ENCODE measurements at regions not wholly inside any gene's neighbourhood (a gene's known extent, or its start where the extent isn't known, plus 50 kb on each side); places are given as distances from the start of the nearest gene placed in this dataset.
"Not testable (repeated sequence)": the region's sequence is repeated elsewhere in the genome, so short reads cannot be mapped to it uniquely, and the experiment has no call there.

- Histone ChIP-seq H3K4me1 (ENCODE audit: control insufficient read depth, insufficient read depth, low read length, unreplicated experiment) (no peaks in the 10 kb centered on the region), H2AFZ (ENCODE audit: low read length, unreplicated experiment) (no peak overlapping the region), H3K4me3 (ENCODE audit: low read depth, low read length) (no peak overlapping the region), H3K36me3 (ENCODE audit: insufficient read depth, low read length) (no peaks in the 10 kb centered on the region), H3K27ac (ENCODE audit: low read depth, low read length) (no peak overlapping the region), H3K79me2 (ENCODE audit: control insufficient read depth, insufficient read depth, low read length, unreplicated experiment) (no peaks in the 10 kb centered on the region), H3K27me3 (ENCODE audit: insufficient read depth, low read length) (no peaks in the 10 kb centered on the region)
Observed at GRCh38 chr13:58698531-58698930, 1067.0 kb downstream of the PCDH17 start.

- H3K4me3 ChIP-seq (ENCODE audit: low read depth, low read length) = no peak overlapping the region
- H3K79me2 ChIP-seq (ENCODE audit: control insufficient read depth, insufficient read depth, low read length, unreplicated experiment) = no peaks in the 10 kb centered on the region
- no peaks in the 10 kb centered on the region for H3K36me3 ChIP-seq (ENCODE audit: insufficient read depth, low read length)
- no peaks in the 10 kb centered on the region for H3K4me1 ChIP-seq (ENCODE audit: control insufficient read depth, insufficient read depth, low read length, unreplicated experiment)
- no peaks in the 10 kb centered on the region for H3K27me3 ChIP-seq (ENCODE audit: insufficient read depth, low read length)
- no peak overlapping the region for H2AFZ ChIP-seq (ENCODE audit: low read length, unreplicated experiment)
- H3K27ac ChIP-seq (ENCODE audit: low read depth, low read length) = no peak overlapping the region
Observed at GRCh38 chr13:58704953-58705352, 1073.4 kb downstream of the PCDH17 start.

GRCh38 chr13:58706421-58706820 is 1074.9 kb downstream of the PCDH17 start:
- no peaks in the 10 kb centered on the region for H3K4me1 ChIP-seq (ENCODE audit: control insufficient read depth, insufficient read depth, low read length, unreplicated experiment)
- H3K27ac ChIP-seq (ENCODE audit: low read depth, low read length) = no peak overlapping the region
- H3K36me3 ChIP-seq (ENCODE audit: insufficient read depth, low read length) = no peaks in the 10 kb centered on the region
- H3K79me2 ChIP-seq (ENCODE audit: control insufficient read depth, insufficient read depth, low read length, unreplicated experiment) = no peaks in the 10 kb centered on the region
- H3K27me3 ChIP-seq (ENCODE audit: insufficient read depth, low read length) = no peaks in the 10 kb centered on the region
- H3K4me3 ChIP-seq (ENCODE audit: low read depth, low read length) = no peak overlapping the region
- H2AFZ ChIP-seq (ENCODE audit: low read length, unreplicated experiment) = no peak overlapping the region

- Histone ChIP-seq H3K27ac (ENCODE audit: low read depth, low read length) (no peak overlapping the region), H3K36me3 (ENCODE audit: insufficient read depth, low read length) (no peaks in the 10 kb centered on the region), H2AFZ (ENCODE audit: low read length, unreplicated experiment) (no peak overlapping the region)
Observed at GRCh38 chr13:58712191-58712590, 1080.6 kb downstream of the PCDH17 start.

DNA sequence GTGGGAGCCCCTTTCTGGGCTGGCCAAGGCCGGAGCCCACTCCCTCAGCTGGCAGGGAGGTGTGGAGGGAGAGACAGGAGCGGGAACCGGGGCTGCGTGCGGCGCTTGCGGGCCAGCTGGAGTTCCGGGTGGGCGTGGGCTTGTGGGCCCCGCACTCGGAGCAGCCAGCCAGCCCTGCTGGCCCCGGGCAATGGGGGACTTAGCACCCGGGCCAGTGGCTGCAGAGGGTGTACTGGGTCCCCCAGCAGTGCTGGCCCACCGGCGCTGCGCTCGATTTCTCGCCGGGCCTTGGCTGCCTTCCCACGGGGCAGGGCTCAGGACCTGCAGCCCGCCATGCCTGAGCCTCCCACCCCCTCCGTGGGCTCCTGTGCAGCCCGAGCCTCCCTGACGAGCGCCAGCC is 1082.5 kb downstream of the PCDH17 start:
- H3K4me1 ChIP-seq (ENCODE audit: control insufficient read depth, insufficient read depth, low read length, unreplicated experiment); H3K79me2 ChIP-seq (ENCODE audit: control insufficient read depth, insufficient read depth, low read length, unreplicated experiment); H3K27me3 ChIP-seq (ENCODE audit: insufficient read depth, low read length); H2AFZ ChIP-seq (ENCODE audit: low read length, unreplicated experiment); H3K4me3 ChIP-seq (ENCODE audit: low read depth, low read length); H3K36me3 ChIP-seq (ENCODE audit: insufficient read depth, low read length); H3K27ac ChIP-seq (ENCODE audit: low read depth, low read length): not testable (repeated sequence)

More at GRCh38 chr13:58712191-58712590, 1080.6 kb downstream of the PCDH17 start:
- no peaks in the 10 kb centered on the region for H3K79me2 ChIP-seq (ENCODE audit: control insufficient read depth, insufficient read depth, low read length, unreplicated experiment)
- H3K4me1 ChIP-seq (ENCODE audit: control insufficient read depth, insufficient read depth, low read length, unreplicated experiment) = no peaks in the 10 kb centered on the region
- H3K4me3 ChIP-seq (ENCODE audit: low read depth, low read length) = no peak overlapping the region
- no peaks in the 10 kb centered on the region for H3K27me3 ChIP-seq (ENCODE audit: insufficient read depth, low read length)

GRCh38 chr13:58721273-58721672 is 1089.7 kb downstream of the PCDH17 start:
- Histone ChIP-seq H3K4me3 (ENCODE audit: low read depth, low read length) (no peak overlapping the region), H3K79me2 (ENCODE audit: control insufficient read depth, insufficient read depth, low read length, unreplicated experiment) (no peaks in the 10 kb centered on the region), H2AFZ (ENCODE audit: low read length, unreplicated experiment) (no peak overlapping the region), H3K27me3 (ENCODE audit: insufficient read depth, low read length) (no peaks in the 10 kb centered on the region), H3K27ac (ENCODE audit: low read depth, low read length) (no peak overlapping the region), H3K36me3 (ENCODE audit: insufficient read depth, low read length) (no peaks in the 10 kb centered on the region), H3K4me1 (ENCODE audit: control insufficient read depth, insufficient read depth, low read length, unreplicated experiment) (no peaks in the 10 kb centered on the region)

DNA sequence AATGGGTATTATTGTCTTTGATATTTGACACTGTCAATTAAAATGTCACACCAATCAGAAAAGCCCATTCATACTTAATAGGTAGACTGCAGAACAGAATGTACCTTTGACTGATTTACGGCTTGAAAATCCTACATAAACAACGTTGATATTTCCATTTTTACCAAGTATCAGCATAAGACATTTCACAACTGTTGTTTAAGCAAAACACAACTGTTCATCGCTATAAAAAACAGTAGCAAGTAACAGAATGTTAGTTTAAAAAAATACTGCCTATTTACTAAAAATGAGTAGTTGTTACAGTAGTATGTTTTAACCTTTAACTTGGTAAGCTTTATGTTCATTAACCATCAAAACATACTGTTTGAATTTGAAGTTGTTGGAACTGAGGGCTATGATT is 1096.6 kb downstream of the PCDH17 start:
- no peaks in the 10 kb centered on the region for H3K27me3 ChIP-seq (ENCODE audit: insufficient read depth, low read length)
- no peak overlapping the region for H3K27ac ChIP-seq (ENCODE audit: low read depth, low read length)
- no peak overlapping the region for H3K4me3 ChIP-seq (ENCODE audit: low read depth, low read length)
- no peaks in the 10 kb centered on the region for H3K36me3 ChIP-seq (ENCODE audit: insufficient read depth, low read length)
- no peak overlapping the region for H2AFZ ChIP-seq (ENCODE audit: low read length, unreplicated experiment)
- H3K79me2 ChIP-seq (ENCODE audit: control insufficient read depth, insufficient read depth, low read length, unreplicated experiment) = no peaks in the 10 kb centered on the region
- no peaks in the 10 kb centered on the region for H3K4me1 ChIP-seq (ENCODE audit: control insufficient read depth, insufficient read depth, low read length, unreplicated experiment)

DNA sequence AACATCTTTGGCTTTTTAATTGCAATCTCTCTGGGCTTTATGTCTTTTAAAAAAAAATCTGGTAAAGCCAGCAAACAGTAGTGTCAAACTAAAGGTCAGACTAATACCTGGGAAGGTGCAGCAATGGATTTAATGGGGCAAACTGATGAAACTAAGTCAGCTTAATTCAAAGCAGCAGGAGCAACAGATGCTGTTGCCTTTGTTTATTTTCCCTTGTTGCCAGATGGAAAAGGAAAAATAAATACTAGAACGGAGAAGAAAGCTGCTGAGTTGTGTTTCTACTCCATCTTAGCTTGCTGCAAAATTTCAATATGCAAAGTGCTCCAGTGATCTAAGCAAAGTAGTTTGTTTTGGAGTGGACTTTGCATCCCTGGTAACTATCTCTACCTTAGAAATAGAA is 1097.8 kb downstream of the PCDH17 start:
- no peak overlapping the region for H3K27ac ChIP-seq (ENCODE audit: low read depth, low read length)
- H3K4me3 ChIP-seq (ENCODE audit: low read depth, low read length) = no peak overlapping the region
- no peak overlapping the region for H2AFZ ChIP-seq (ENCODE audit: low read length, unreplicated experiment)
- no peaks in the 10 kb centered on the region for H3K27me3 ChIP-seq (ENCODE audit: insufficient read depth, low read length)
- H3K79me2 ChIP-seq (ENCODE audit: control insufficient read depth, insufficient read depth, low read length, unreplicated experiment) = no peaks in the 10 kb centered on the region
- no peaks in the 10 kb centered on the region for H3K4me1 ChIP-seq (ENCODE audit: control insufficient read depth, insufficient read depth, low read length, unreplicated experiment)
- no peaks in the 10 kb centered on the region for H3K36me3 ChIP-seq (ENCODE audit: insufficient read depth, low read length)

DNA sequence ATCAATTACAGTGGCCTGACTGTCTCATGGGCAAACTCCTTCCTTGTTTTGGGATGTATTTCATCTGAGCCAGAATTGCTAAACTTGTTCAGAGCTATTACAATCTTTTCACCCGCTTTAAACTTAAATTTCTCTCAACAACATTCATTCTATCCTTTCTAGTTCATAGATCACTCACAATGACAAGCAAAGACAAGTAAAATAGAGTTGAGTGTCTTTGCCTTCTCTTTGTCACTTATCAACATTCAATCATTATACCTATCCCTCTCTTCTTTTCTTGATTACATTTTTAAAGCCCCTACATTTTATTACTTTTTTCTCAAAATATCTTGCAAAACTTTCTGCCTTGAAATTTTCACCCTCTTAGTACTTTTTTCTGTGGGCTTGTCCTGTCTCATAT is 1113.1 kb downstream of the PCDH17 start:
- no peak overlapping the region for H3K4me3 ChIP-seq (ENCODE audit: low read depth, low read length)
- H3K27me3 ChIP-seq (ENCODE audit: insufficient read depth, low read length) = no peaks in the 10 kb centered on the region
- H3K4me1 ChIP-seq (ENCODE audit: control insufficient read depth, insufficient read depth, low read length, unreplicated experiment) = no peaks in the 10 kb centered on the region

GRCh38 chr13:58767566-58767965 is 1136.0 kb downstream of the PCDH17 start:
- Histone ChIP-seq H3K27me3 (ENCODE audit: insufficient read depth, low read length) (no peaks in the 10 kb centered on the region), H3K4me1 (ENCODE audit: control insufficient read depth, insufficient read depth, low read length, unreplicated experiment) (no peaks in the 10 kb centered on the region), H3K4me3 (ENCODE audit: low read depth, low read length) (no peak overlapping the region), H3K79me2 (ENCODE audit: control insufficient read depth, insufficient read depth, low read length, unreplicated experiment) (no peaks in the 10 kb centered on the region), H3K27ac (ENCODE audit: low read depth, low read length) (no peak overlapping the region), H3K36me3 (ENCODE audit: insufficient read depth, low read length) (no peaks in the 10 kb centered on the region), H2AFZ (ENCODE audit: low read length, unreplicated experiment) (no peak overlapping the region)

More for the DNA sequence above, 1113.1 kb downstream of the PCDH17 start:
- Histone ChIP-seq H2AFZ (ENCODE audit: low read length, unreplicated experiment) (no peak overlapping the region), H3K79me2 (ENCODE audit: control insufficient read depth, insufficient read depth, low read length, unreplicated experiment) (no peaks in the 10 kb centered on the region), H3K36me3 (ENCODE audit: insufficient read depth, low read length) (no peaks in the 10 kb centered on the region), H3K27ac (ENCODE audit: low read depth, low read length) (no peak overlapping the region)

- H3K79me2 ChIP-seq (ENCODE audit: control insufficient read depth, insufficient read depth, low read length, unreplicated experiment) = no peaks in the 10 kb centered on the region
- no peaks in the 10 kb centered on the region for H3K27me3 ChIP-seq (ENCODE audit: insufficient read depth, low read length)
Observed at GRCh38 chr13:58773280-58773859, 1141.8 kb downstream of the PCDH17 start.

More at GRCh38 chr13:58773280-58773859, 1141.8 kb downstream of the PCDH17 start:
- Histone ChIP-seq H3K4me1 (ENCODE audit: control insufficient read depth, insufficient read depth, low read length, unreplicated experiment) (no peaks in the 10 kb centered on the region), H3K4me3 (ENCODE audit: low read depth, low read length) (no peak overlapping the region), H3K36me3 (ENCODE audit: insufficient read depth, low read length) (no peaks in the 10 kb centered on the region), H2AFZ (ENCODE audit: low read length, unreplicated experiment) (no peak overlapping the region), H3K27ac (ENCODE audit: low read depth, low read length) (no peak overlapping the region)
